Adrenal gland (tissue), 5 donors: ENCODE measurements at regions not wholly inside any gene's neighbourhood (a gene's known extent, or its start where the extent isn't known, plus 50 kb on each side); places are given as distances from the start of the nearest gene placed in this dataset.

Experiments
- POLR2A ChIP-seq, 2 donors: fragments of 450-650 bp; IDR thresholded peaks; one replicate each; pipeline ENCODE4 v1.6.1; 2017; ENCODE audit warnings: antibody characterized with exemption in 2 of 2, mild to moderate bottlenecking in 2 of 2, moderate library complexity in 1 of 2
- TF ChIP-seq, protein P1 (sequence below), 6 experiments: fragments of 450-650 bp in 4 of 6; fragments of 200-600 bp in 2 of 6; sonication (generic) in 1 of 6; IDR thresholded peaks; 1 replicate in 5 of 6; 2 replicates in 1 of 6; pipeline versions ENCODE4 v1.5.1 to v1.8.0; 2016 to 2021; ENCODE audit warnings: antibody characterized with exemption in 6 of 6, mild to moderate bottlenecking in 2 of 6, moderate library complexity in 1 of 6
- donor health status: DM: no; HTN: no; CAD: no.

DNA sequence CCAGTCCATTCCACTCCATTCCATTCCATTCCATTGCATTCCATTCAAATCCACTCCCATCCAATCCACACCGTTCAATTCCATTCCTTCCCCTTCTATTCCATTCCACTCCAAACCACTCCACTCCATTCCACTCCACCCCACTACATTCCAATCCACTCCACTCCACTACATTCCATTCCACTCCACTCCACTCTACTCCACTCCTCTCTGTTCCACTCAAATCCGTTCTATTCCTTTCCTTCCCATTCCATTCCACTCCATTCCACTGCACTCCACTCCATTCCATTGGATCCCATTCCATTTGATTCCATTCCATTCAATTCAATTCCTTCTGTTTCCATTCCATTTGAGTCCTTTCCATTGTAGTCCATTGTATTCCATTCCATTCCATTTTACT, 2568.3 kb upstream of the TPTE start:
- TF ChIP-seq, protein P1, sequence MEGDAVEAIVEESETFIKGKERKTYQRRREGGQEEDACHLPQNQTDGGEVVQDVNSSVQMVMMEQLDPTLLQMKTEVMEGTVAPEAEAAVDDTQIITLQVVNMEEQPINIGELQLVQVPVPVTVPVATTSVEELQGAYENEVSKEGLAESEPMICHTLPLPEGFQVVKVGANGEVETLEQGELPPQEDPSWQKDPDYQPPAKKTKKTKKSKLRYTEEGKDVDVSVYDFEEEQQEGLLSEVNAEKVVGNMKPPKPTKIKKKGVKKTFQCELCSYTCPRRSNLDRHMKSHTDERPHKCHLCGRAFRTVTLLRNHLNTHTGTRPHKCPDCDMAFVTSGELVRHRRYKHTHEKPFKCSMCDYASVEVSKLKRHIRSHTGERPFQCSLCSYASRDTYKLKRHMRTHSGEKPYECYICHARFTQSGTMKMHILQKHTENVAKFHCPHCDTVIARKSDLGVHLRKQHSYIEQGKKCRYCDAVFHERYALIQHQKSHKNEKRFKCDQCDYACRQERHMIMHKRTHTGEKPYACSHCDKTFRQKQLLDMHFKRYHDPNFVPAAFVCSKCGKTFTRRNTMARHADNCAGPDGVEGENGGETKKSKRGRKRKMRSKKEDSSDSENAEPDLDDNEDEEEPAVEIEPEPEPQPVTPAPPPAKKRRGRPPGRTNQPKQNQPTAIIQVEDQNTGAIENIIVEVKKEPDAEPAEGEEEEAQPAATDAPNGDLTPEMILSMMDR (IDR thresholded peaks at IDR 0.05), result no peak
- TF ChIP-seq POLR2A (IDR thresholded peaks at IDR 0.05), result no peak
